ENCODE measurements at regions not wholly inside any gene's neighbourhood (a gene's known extent, or its start where the extent isn't known, plus 50 kb on each side); places are given as distances from the start of the nearest gene placed in this dataset.
A peak's percentile ranks its signal among the peaks of the same experiment; 100 is the strongest.

DNA sequence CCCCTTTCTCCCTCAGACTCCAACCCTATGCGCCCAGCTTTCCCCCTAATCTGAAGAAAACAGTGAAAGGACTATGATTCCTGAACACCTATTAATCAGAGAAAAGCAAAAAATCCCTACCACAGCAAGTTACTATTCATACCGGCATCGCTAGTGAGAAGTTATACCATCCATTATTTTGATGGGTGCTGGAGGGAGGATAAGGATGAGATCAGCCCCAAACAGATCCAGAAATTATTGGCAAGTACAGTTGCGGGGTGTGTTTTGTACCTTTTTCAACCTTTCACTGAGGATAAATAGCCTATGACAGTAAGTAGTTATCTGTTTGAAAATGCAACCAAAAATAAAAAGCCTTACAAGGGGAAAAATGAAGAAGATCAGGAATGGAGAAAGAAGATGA is 59.9 kb upstream of the ADAMTS9 start (continued):
- TF ChIP-seq, protein P1, sequence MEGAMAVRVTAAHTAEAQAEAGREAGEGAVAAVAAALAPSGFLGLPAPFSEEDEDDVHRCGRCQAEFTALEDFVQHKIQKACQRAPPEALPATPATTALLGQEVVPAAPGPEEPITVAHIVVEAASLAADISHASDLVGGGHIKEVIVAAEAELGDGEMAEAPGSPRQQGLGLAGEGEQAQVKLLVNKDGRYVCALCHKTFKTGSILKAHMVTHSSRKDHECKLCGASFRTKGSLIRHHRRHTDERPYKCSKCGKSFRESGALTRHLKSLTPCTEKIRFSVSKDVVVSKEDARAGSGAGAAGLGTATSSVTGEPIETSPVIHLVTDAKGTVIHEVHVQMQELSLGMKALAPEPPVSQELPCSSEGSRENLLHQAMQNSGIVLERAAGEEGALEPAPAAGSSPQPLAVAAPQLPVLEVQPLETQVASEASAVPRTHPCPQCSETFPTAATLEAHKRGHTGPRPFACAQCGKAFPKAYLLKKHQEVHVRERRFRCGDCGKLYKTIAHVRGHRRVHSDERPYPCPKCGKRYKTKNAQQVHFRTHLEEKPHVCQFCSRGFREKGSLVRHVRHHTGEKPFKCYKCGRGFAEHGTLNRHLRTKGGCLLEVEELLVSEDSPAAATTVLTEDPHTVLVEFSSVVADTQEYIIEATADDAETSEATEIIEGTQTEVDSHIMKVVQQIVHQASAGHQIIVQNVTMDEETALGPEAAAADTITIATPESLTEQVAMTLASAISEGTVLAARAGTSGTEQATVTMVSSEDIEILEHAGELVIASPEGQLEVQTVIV (IDR thresholded peaks at IDR 0.05; ENCODE audit: borderline replicate concordance, partially characterized antibody) = no peak
- TF ChIP-seq FOXM1 (IDR thresholded peaks at IDR 0.05; ENCODE audit: low read depth, low read length) (no peak), WRNIP1 (IDR thresholded peaks at IDR 0.05; ENCODE audit: borderline replicate concordance, low read depth, low read length) (no peak), BACH1 (IDR thresholded peaks at IDR 0.05; ENCODE audit: borderline replicate concordance) (no peak), EP300 (IDR thresholded peaks at IDR 0.05; ENCODE audit: borderline replicate concordance in 1 of 2, control insufficient read depth in 1 of 2, low read depth in 2 of 2, low read length in 2 of 2) (no peak), SMAD1 (IDR thresholded peaks at IDR 0.05; ENCODE audit: low read depth, partially characterized antibody) (no peak), NFIC (IDR thresholded peaks at IDR 0.05; ENCODE audit: low read depth, low read length) (no peak)

GRCh38 chr3:64743887-64744243 is 56.1 kb upstream of the ADAMTS9 start:
- no peak for FAIRE-seq
- ATAC-seq = no peak
- no peaks in the 10 kb centered on the region for H3K27me3 ChIP-seq (replicated peaks in 1 of 2; ENCODE audit: control insufficient read depth in 2 of 2, insufficient read depth in 2 of 2, low read length in 1 of 2)
- H3K79me2 ChIP-seq (ENCODE audit: control insufficient read depth, insufficient read depth, low read length) = no peaks in the 10 kb centered on the region
- no peak overlapping the region for H3K4me2 ChIP-seq (ENCODE audit: control insufficient read depth, insufficient read depth)
- SMC1A ChIA-PET (ENCODE audit: uncharacterized antibody, unreplicated experiment) = interaction anchor here (1.1 kb wide), 1 partner anchor 8 kb away, joined by 3 read pairs; no protein-coding TSS in a partner anchor
- BruUV-seq (replicated peaks) = no TSS peak
- no peak overlapping the region for H3K4me3 ChIP-seq
- H3K36me3 ChIP-seq (ENCODE audit: control insufficient read depth in 2 of 2, insufficient read depth in 2 of 2, low read length in 1 of 2) = no peaks in the 10 kb centered on the region
- no peak overlapping the region for H3K9ac ChIP-seq (ENCODE audit: control insufficient read depth, insufficient read depth, low read length)
- CTCF ChIA-PET = interaction anchor here (0.5 kb wide), 1 partner anchor 79 kb away, joined by 4 read pairs; no protein-coding TSS in a partner anchor
- TF ChIP-seq ZNF384 (IDR thresholded peaks at IDR 0.05; ENCODE audit: borderline replicate concordance, low read depth, low read length) (no peak), TCF3 (IDR thresholded peaks at IDR 0.05; ENCODE audit: borderline replicate concordance, insufficient read depth, low read depth, low read length) (no peak), ETV6 (conservative IDR thresholded peaks at IDR 0.05 in 1 of 2, IDR thresholded peaks at IDR 0.05 in 1 of 2; ENCODE audit: borderline replicate concordance in 1 of 2, low read depth in 1 of 2) (peak in 1 of 2 experiments; percentile 91; a peak in 1 of 4 replicates), SP1 (IDR thresholded peaks at IDR 0.05; ENCODE audit: low read depth, low read length) (no peak), CHD2 (IDR thresholded peaks at IDR 0.05; ENCODE audit: borderline replicate concordance, low read depth, low read length) (no peak), ZNF207 (IDR thresholded peaks at IDR 0.05; ENCODE audit: borderline replicate concordance) (no peak), CBX5 (IDR thresholded peaks at IDR 0.05; ENCODE audit: low read depth) (no peak)
- H3K9me3 ChIP-seq (replicated peaks; ENCODE audit: control insufficient read depth, insufficient read depth, low read length) = no peaks in the 10 kb centered on the region
- no peak overlapping the region for H3K27ac ChIP-seq (ENCODE audit: control insufficient read depth, insufficient read depth)
- no peaks in the 10 kb centered on the region for H3K4me1 ChIP-seq (ENCODE audit: control insufficient read depth, insufficient read depth, low read length)
- DNase-seq (ENCODE audit: low read depth, low spot score) = no peak
- 25% methylated on average over 4 of the region's 4 CpGs for WGBS (ENCODE audit: insufficient coverage, insufficient replicate concordance, low lambda C conversion rate, missing lambda C conversion rate)
- no peak overlapping the region for H2AFZ ChIP-seq (ENCODE audit: control insufficient read depth, low read depth, low read length)
- intact Hi-C loops (cut with micrococcal nuclease; ENCODE audit: unreplicated experiment) = no loop called here
- no peaks in the 10 kb centered on the region for H4K20me1 ChIP-seq (ENCODE audit: control insufficient read depth, insufficient read depth)
- POLR2A ChIA-PET = no interaction called here
- in situ Hi-C loops (cut with MboI) = no loop called here
- RAD21 ChIA-PET (ENCODE audit: unreplicated experiment) = no interaction called here

Measured in GM12878 (cell line).